CD4-positive, alpha-beta T cell treated with Interleukin-12 subunit alpha and Interleukin-12 subunit beta, for 1 hour (primary cell): ENCODE measurements at regions not wholly inside any gene's neighbourhood (a gene's known extent, or its start where the extent isn't known, plus 50 kb on each side); places are given as distances from the start of the nearest gene placed in this dataset.
"Not testable (repeated sequence)": the region's sequence is repeated elsewhere in the genome, so short reads cannot be mapped to it uniquely, and the experiment has no call there.

Experiments
- DNase-seq: peaks from one replicate; pipeline ENCODE4 v3.0.0-alpha.2; 2020

GRCh38 chrX:63176578-63176977, 174.6 kb downstream of the SPIN4 start:
- not testable (repeated sequence) for DNase-seq

GRCh38 chrX:63173841-63174718, 177.1 kb downstream of the SPIN4 start:
- not testable (repeated sequence) for DNase-seq

- DNase-seq, result not testable (repeated sequence)
Observed at GRCh38 chrX:63169416-63169815, 181.7 kb downstream of the SPIN4 start.

- not testable (repeated sequence) for DNase-seq
Observed at GRCh38 chrX:63168949-63169348, 182.2 kb downstream of the SPIN4 start.

GRCh38 chrX:63167002-63167401, 184.1 kb downstream of the SPIN4 start:
- not testable (repeated sequence) for DNase-seq

- not testable (repeated sequence) for DNase-seq
Observed at GRCh38 chrX:63160994-63161393, 190.1 kb downstream of the SPIN4 start.

GRCh38 chrX:63160340-63160739, 190.8 kb downstream of the SPIN4 start:
- DNase-seq, result not testable (repeated sequence)

GRCh38 chrX:63145526-63145925, 205.6 kb downstream of the SPIN4 start:
- not testable (repeated sequence) for DNase-seq

- not testable (repeated sequence) for DNase-seq
Observed at GRCh38 chrX:63142588-63142987, 208.5 kb downstream of the SPIN4 start.

- not testable (repeated sequence) for DNase-seq
Observed at GRCh38 chrX:63135859-63136258, 215.3 kb downstream of the SPIN4 start.

- DNase-seq, result no peak
Observed at GRCh38 chrX:63128509-63128908, 222.6 kb downstream of the SPIN4 start.

GRCh38 chrX:63115196-63115595, 235.9 kb downstream of the SPIN4 start:
- no peak for DNase-seq

- DNase-seq, result no peak
Observed at GRCh38 chrX:63101879-63102620, 249.1 kb downstream of the SPIN4 start.

GRCh38 chrX:63058204-63058603, 292.9 kb downstream of the SPIN4 start:
- no peak for DNase-seq

GRCh38 chrX:63050225-63050624, 300.9 kb downstream of the SPIN4 start:
- no peak for DNase-seq

- DNase-seq, result no peak
Observed at GRCh38 chrX:63032811-63033210, 318.3 kb downstream of the SPIN4 start.

GRCh38 chrX:63013549-63013948, 337.6 kb downstream of the SPIN4 start:
- DNase-seq, result no peak

GRCh38 chrX:63012574-63012973, 338.6 kb downstream of the SPIN4 start:
- DNase-seq, result no peak

- not testable (repeated sequence) for DNase-seq
Observed at GRCh38 chrX:63000196-63000595, 350.9 kb downstream of the SPIN4 start.
